Type B pancreatic cell (in vitro differentiated cells): ENCODE measurements at regions not wholly inside any gene's neighbourhood (a gene's known extent, or its start where the extent isn't known, plus 50 kb on each side); places are given as distances from the start of the nearest gene placed in this dataset.

Experiments used
- DNase-seq: peaks from one replicate; pipeline ENCODE4 v3.0.0; 2021; ENCODE audit warnings: mixed read lengths; ENCODE audit not compliant: unreplicated experiment; ENCODE audit errors: extremely low spot score
- H3K27ac Mint-ChIP-seq: 2 replicates; pipeline ENCODE4 v1.8.0; 2021; ENCODE audit warnings: mild to moderate bottlenecking, mixed read lengths
- H3K27me3 Mint-ChIP-seq: 2 replicates; pipeline ENCODE4 v1.8.0; 2021; ENCODE audit warnings: mixed read lengths
- H3K36me3 Mint-ChIP-seq: 2 replicates; pipeline ENCODE4 v1.8.0; 2021; ENCODE audit warnings: mixed read lengths
- H3K4me1 Mint-ChIP-seq: one replicate; pipeline ENCODE4 v1.8.0; 2021; ENCODE audit warnings: mixed read lengths; ENCODE audit not compliant: unreplicated experiment
- H3K4me3 Mint-ChIP-seq: 2 replicates; pipeline ENCODE4 v1.8.0; 2021; ENCODE audit warnings: mild to moderate bottlenecking, mixed read lengths
- H3K9me3 Mint-ChIP-seq: 2 replicates; pipeline ENCODE4 v1.8.0; 2021; ENCODE audit warnings: mixed read lengths
- TF ChIP-seq, protein P1 (sequence below): fragments of 200-600 bp; sonication (generic); conservative IDR thresholded peaks from 2 replicates; pipeline ENCODE4 v1.5.0; 2021; ENCODE audit warnings: antibody characterized with exemption, mild to moderate bottlenecking

GRCh38 chr6:18602931-18603330, 215.8 kb downstream of the RNF144B start:
- TF ChIP-seq, protein P1, sequence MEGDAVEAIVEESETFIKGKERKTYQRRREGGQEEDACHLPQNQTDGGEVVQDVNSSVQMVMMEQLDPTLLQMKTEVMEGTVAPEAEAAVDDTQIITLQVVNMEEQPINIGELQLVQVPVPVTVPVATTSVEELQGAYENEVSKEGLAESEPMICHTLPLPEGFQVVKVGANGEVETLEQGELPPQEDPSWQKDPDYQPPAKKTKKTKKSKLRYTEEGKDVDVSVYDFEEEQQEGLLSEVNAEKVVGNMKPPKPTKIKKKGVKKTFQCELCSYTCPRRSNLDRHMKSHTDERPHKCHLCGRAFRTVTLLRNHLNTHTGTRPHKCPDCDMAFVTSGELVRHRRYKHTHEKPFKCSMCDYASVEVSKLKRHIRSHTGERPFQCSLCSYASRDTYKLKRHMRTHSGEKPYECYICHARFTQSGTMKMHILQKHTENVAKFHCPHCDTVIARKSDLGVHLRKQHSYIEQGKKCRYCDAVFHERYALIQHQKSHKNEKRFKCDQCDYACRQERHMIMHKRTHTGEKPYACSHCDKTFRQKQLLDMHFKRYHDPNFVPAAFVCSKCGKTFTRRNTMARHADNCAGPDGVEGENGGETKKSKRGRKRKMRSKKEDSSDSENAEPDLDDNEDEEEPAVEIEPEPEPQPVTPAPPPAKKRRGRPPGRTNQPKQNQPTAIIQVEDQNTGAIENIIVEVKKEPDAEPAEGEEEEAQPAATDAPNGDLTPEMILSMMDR: no peak
- Mint-ChIP-seq H3K4me3 (no peak overlapping the region), H3K36me3 (no peaks in the 10 kb centered on the region), H3K27ac (no peak overlapping the region), H3K9me3 (no peaks in the 10 kb centered on the region), H3K27me3 (peaks cover 23% of the 10 kb centered on the region), H3K4me1 (peaks cover 20% of the 10 kb centered on the region)
- no peak for DNase-seq

DNA sequence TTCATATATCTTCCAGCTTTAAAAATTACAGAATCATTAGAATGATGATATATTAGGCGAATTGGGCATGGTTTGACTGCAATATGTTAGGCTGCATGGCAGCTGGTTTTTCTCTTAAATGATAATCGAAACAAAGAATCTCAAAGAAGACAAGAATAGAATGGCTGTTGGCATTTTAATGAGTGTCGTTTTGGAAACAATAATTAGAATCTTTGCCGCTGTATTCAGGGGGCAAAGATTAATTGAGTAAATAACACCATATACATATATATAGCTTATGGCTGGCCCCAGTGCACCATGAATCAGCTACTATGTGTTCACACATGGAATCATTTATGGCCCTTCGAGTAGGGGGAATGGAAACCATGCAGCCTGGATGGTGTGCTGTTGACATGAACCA, 216.2 kb downstream of the RNF144B start:
- Mint-ChIP-seq H3K36me3 (no peaks in the 10 kb centered on the region), H3K27ac (no peak overlapping the region), H3K4me1 (peaks cover 20% of the 10 kb centered on the region), H3K27me3 (peaks cover 23% of the 10 kb centered on the region), H3K4me3 (no peak overlapping the region), H3K9me3 (no peaks in the 10 kb centered on the region)
- no peak for DNase-seq
- TF ChIP-seq, protein P1: no peak

GRCh38 chr6:18605841-18606240, 218.7 kb downstream of the RNF144B start:
- H3K27me3 Mint-ChIP-seq: peaks cover 23% of the 10 kb centered on the region
- no peak overlapping the region for H3K4me3 Mint-ChIP-seq
- TF ChIP-seq, protein P1: no peak
- no peak overlapping the region for H3K27ac Mint-ChIP-seq
- peaks cover 6% of the 10 kb centered on the region for H3K4me1 Mint-ChIP-seq
- DNase-seq: no peak
- H3K9me3 Mint-ChIP-seq: peaks cover 14% of the 10 kb centered on the region
- no peaks in the 10 kb centered on the region for H3K36me3 Mint-ChIP-seq

GRCh38 chr6:18609715-18610114, 222.6 kb downstream of the RNF144B start:
- Mint-ChIP-seq H3K4me1 (no peaks in the 10 kb centered on the region), H3K4me3 (no peak overlapping the region), H3K27me3 (peaks cover 21% of the 10 kb centered on the region), H3K27ac (no peak overlapping the region), H3K9me3 (peaks cover 14% of the 10 kb centered on the region), H3K36me3 (no peaks in the 10 kb centered on the region)
- no peak for DNase-seq
- TF ChIP-seq, protein P1: no peak

GRCh38 chr6:18613319-18613925, 226.3 kb downstream of the RNF144B start:
- H3K27me3 Mint-ChIP-seq: peaks cover 19% of the 10 kb centered on the region
- DNase-seq: no peak
- H3K4me1 Mint-ChIP-seq: no peaks in the 10 kb centered on the region
- TF ChIP-seq, protein P1: no peak
- no peak overlapping the region for H3K27ac Mint-ChIP-seq
- peaks cover 22% of the 10 kb centered on the region for H3K9me3 Mint-ChIP-seq
- no peak overlapping the region for H3K4me3 Mint-ChIP-seq
- no peaks in the 10 kb centered on the region for H3K36me3 Mint-ChIP-seq

DNA sequence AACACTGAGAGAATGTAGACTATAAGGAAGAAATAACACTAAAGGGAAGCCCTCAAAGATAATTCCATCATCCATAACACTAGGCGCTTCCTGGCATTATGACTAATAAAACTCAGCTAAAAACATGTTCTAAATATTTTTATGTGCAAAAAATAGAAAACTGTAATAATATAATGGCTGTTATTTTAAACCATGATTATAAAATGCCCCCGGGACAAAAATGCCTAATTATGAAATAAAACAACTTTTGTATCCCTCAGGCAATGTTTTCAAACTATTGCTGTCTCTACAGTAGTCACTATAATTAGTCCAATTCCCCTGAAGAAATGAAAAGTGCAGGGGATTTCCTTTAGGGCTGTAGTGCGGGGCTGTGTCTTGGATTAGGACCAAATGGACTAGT, 242.4 kb downstream of the RNF144B start:
- TF ChIP-seq, protein P1: no peak
- no peaks in the 10 kb centered on the region for H3K4me1 Mint-ChIP-seq
- no peaks in the 10 kb centered on the region for H3K27me3 Mint-ChIP-seq
- no peak overlapping the region for H3K27ac Mint-ChIP-seq
- no peaks in the 10 kb centered on the region for H3K9me3 Mint-ChIP-seq
- H3K36me3 Mint-ChIP-seq: no peaks in the 10 kb centered on the region
- no peak overlapping the region for H3K4me3 Mint-ChIP-seq
- DNase-seq: no peak
